Neural cell (in vitro differentiated cells): ENCODE measurements at regions not wholly inside any gene's neighbourhood (a gene's known extent, or its start where the extent isn't known, plus 50 kb on each side); places are given as distances from the start of the nearest gene placed in this dataset.

Experiments
- CTCF ChIP-seq: fragments of 450-650 bp; IDR thresholded peaks from 2 replicates; pipeline ENCODE4 v1.5.1; 2014; ENCODE audit warnings: antibody characterized with exemption, mild to moderate bottlenecking, moderate library complexity; ENCODE audit not compliant: poor library complexity, severe bottlenecking
- RAD21 ChIP-seq: fragments of 450-650 bp; conservative IDR thresholded peaks from 2 replicates; pipeline ENCODE4 v1.6.1; 2014; ENCODE audit warnings: antibody characterized with exemption, mild to moderate bottlenecking, moderate library complexity

DNA sequence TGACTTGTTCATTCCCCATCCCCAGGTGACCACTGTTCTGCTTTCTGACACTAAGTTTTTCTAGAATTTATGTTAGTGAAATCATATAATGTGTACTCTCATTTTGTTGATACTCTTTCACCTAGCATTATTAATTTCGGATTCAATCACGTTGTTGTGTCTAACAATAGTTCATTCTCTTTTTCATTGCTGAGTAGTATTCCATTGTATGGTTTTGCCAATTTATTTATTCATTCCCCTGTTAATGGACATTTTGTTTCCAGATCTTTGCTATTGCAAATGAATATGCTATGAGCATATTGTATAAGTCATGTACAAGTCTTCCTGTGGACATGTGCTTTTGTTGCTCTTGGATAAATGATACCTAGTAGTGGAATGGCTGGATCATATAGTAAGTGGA is 146.4 kb downstream of the FAM204A start:
- no peak for TF ChIP-seq CTCF
- TF ChIP-seq RAD21: no peak
